ENCODE measurements at regions not wholly inside any gene's neighbourhood (a gene's known extent, or its start where the extent isn't known, plus 50 kb on each side); places are given as distances from the start of the nearest gene placed in this dataset.
"Not testable (repeated sequence)": the region's sequence is repeated elsewhere in the genome, so short reads cannot be mapped to it uniquely, and the experiment has no call there.

GRCh38 chr3:139182598-139182997 is 137.9 kb upstream of the PRR23C start:
- TF ChIP-seq CTCF (IDR thresholded peaks at IDR 0.05; ENCODE audit: low read depth, low read length), result no peak
- no peak overlapping the region for H3K4me3 ChIP-seq (ENCODE audit: low read depth, low read length)

GRCh38 chr3:139185527-139185926 is 140.8 kb upstream of the PRR23C start:
- no peak overlapping the region for H3K4me3 ChIP-seq (ENCODE audit: low read depth, low read length)
- TF ChIP-seq CTCF (IDR thresholded peaks at IDR 0.05; ENCODE audit: low read depth, low read length), result no peak

GRCh38 chr3:139187154-139187553 is 142.5 kb upstream of the PRR23C start:
- H3K4me3 ChIP-seq (ENCODE audit: low read depth, low read length), result no peak overlapping the region
- TF ChIP-seq CTCF (IDR thresholded peaks at IDR 0.05; ENCODE audit: low read depth, low read length), result no peak

DNA sequence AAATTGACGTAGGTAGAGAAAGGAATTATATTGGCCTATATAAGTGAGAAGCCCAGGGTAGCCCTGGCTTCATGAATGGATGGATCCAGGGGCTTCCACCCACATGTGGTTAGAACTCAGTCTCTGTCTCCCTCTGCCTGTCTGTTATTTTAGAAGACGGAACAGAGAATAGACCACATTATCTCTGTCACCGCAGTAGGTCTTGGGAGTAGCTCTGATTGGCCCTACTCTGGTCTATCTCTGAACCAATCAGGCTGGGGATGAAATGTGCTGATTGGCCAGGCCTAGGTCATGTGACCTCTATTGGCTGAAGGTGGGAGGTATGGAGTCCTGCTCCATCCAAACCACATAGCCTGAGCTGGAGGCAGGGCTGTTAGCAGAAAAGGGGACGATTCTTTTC is 143.0 kb upstream of the PRR23C start:
- no peak for TF ChIP-seq CTCF (IDR thresholded peaks at IDR 0.05; ENCODE audit: low read depth, low read length)
- no peak overlapping the region for H3K4me3 ChIP-seq (ENCODE audit: low read depth, low read length)

DNA sequence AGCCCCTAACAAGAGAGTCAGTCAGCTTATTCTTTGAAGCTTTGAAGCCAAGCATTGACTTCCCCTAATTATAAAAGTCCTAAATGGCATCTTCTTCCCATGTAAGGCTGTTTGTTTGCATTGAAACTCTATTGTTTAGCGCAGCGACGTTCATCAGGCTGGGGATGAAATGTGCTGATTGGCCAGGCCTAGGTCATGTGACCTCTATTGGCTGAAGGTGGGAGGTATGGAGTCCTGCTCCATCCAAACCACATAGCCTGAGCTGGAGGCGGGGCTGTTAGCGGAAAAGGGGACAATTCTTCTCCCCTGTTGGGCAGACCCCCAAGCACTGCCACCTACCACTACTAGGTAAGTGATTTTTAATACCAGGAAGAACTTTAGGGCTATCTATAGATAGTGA is 145.3 kb upstream of the PRR23C start:
- no peak overlapping the region for H3K4me3 ChIP-seq (ENCODE audit: low read depth, low read length)
- TF ChIP-seq CTCF (IDR thresholded peaks at IDR 0.05; ENCODE audit: low read depth, low read length), result no peak

- not testable (repeated sequence) for H3K4me3 ChIP-seq (ENCODE audit: low read depth, low read length)
Measured at GRCh38 chr3:139194421-139194820, 149.4 kb upstream of the MRPS22 start.

DNA sequence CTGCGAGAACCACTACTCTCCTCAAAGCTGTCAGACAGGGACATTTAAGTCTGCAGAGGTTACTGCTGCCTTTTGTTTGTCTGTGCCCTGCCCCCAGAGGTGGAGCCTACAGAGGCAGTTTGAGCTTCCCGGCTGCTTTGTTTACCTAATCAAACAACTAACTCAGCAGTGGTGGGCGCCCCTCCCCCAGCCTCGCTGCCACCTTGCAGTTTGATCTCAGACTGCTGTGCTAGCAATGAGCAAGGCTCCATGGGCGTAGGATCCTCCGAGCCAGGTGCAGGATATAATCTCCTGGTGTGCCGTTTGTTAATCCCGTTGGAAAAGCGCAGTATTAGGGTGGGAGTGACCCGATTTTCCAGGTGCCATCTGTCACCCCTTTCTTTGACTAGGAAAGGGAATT is 147.7 kb upstream of the MRPS22 start:
- H3K4me3 ChIP-seq (ENCODE audit: low read depth, low read length), result not testable (repeated sequence)

GRCh38 chr3:139197251-139197650 is 146.6 kb upstream of the MRPS22 start:
- TF ChIP-seq CTCF (IDR thresholded peaks at IDR 0.05; ENCODE audit: low read depth, low read length), result no peak
- no peak overlapping the region for H3K4me3 ChIP-seq (ENCODE audit: low read depth, low read length)

GRCh38 chr3:139198186-139198585 is 145.6 kb upstream of the MRPS22 start:
- H3K4me3 ChIP-seq (ENCODE audit: low read depth, low read length), result no peak overlapping the region
- TF ChIP-seq CTCF (IDR thresholded peaks at IDR 0.05; ENCODE audit: low read depth, low read length), result no peak

Measured in WI38 (cell line).